GM13977 (cell line): ENCODE measurements at regions not wholly inside any gene's neighbourhood (a gene's known extent, or its start where the extent isn't known, plus 50 kb on each side); places are given as distances from the start of the nearest gene placed in this dataset.

Experiments used
- DNase-seq: peaks from one replicate; pipeline ENCODE4 v3.0.0; 2012; ENCODE audit warnings: low spot score
- CTCF ChIP-seq: IDR thresholded peaks from 2 replicates; pipeline ENCODE4 v1.5.1; 2012; ENCODE audit warnings: mild to moderate bottlenecking, control low read depth; ENCODE audit not compliant: insufficient read depth; ENCODE audit errors: extremely low read depth, missing control alignments
- in situ Hi-C: fragments of 300-500 bp; cut with MboI; formaldehyde crosslinking; loops from one replicate; pipeline ENCODE4 v1.12.0; 2022; ENCODE audit warnings: low sequenced_read_pairs, low pct_unique_long_range_greater_than_20kb, mixed read lengths, inconsistent platforms; ENCODE audit not compliant: unreplicated experiment

- DNase-seq, result no peak
- in situ Hi-C loops, result no loop called here
- TF ChIP-seq CTCF, result no peak
Observed at GRCh38 chr18:67662996-67663395, 146.5 kb upstream of the DSEL start.

- in situ Hi-C loops, result no loop called here
- TF ChIP-seq CTCF, result no peak
- no peak for DNase-seq
Observed at GRCh38 chr18:67661555-67661954, 145.0 kb upstream of the DSEL start.

GRCh38 chr18:67654101-67654500, 137.6 kb upstream of the DSEL start:
- no peak for DNase-seq
- no peak for TF ChIP-seq CTCF
- in situ Hi-C loops, result no loop called here

- in situ Hi-C loops, result no loop called here
- DNase-seq, result no peak
- TF ChIP-seq CTCF, result no peak
Observed at GRCh38 chr18:67652288-67652687, 135.8 kb upstream of the DSEL start.

GRCh38 chr18:67651438-67651837, 134.9 kb upstream of the DSEL start:
- in situ Hi-C loops, result no loop called here
- no peak for DNase-seq
- no peak for TF ChIP-seq CTCF

GRCh38 chr18:67650686-67651385, 134.3 kb upstream of the DSEL start:
- no peak for TF ChIP-seq CTCF
- in situ Hi-C loops, result no loop called here
- no peak for DNase-seq
